NCI-H1092 (cell line): ENCODE measurements at regions not wholly inside any gene's neighbourhood (a gene's known extent, or its start where the extent isn't known, plus 50 kb on each side); places are given as distances from the start of the nearest gene placed in this dataset.

ENCODE experiments used
- DNase-seq: peaks from one replicate; lab custom pipeline; 2025; lab: John Stamatoyannopoulos, UW

- DNase-seq = no peak
Observed at GRCh38 chr1:38257374-38257773, 210.8 kb upstream of the POU3F1 start.

- no peak for DNase-seq
Observed at GRCh38 chr1:38256072-38256471, 209.5 kb upstream of the POU3F1 start.

GRCh38 chr1:38253314-38253713, 206.7 kb upstream of the POU3F1 start:
- DNase-seq = no peak

GRCh38 chr1:38250356-38250755, 203.8 kb upstream of the POU3F1 start:
- DNase-seq = no peak

GRCh38 chr1:38249001-38249400, 202.4 kb upstream of the POU3F1 start:
- no peak for DNase-seq

- no peak for DNase-seq
Observed at GRCh38 chr1:38246955-38247952, 200.7 kb upstream of the POU3F1 start.

GRCh38 chr1:38244218-38244845, 197.7 kb upstream of the POU3F1 start:
- no peak for DNase-seq

GRCh38 chr1:38243106-38243505, 196.5 kb upstream of the POU3F1 start:
- no peak for DNase-seq

- no peak for DNase-seq
Observed at GRCh38 chr1:38242506-38242905, 195.9 kb upstream of the POU3F1 start.

GRCh38 chr1:38241594-38242334, 195.2 kb upstream of the POU3F1 start:
- DNase-seq = no peak

- no peak for DNase-seq
Observed at GRCh38 chr1:38240618-38241017, 194.0 kb upstream of the POU3F1 start.

GRCh38 chr1:38239258-38239835, 192.8 kb upstream of the POU3F1 start:
- no peak for DNase-seq

GRCh38 chr1:38238294-38238693, 191.7 kb upstream of the POU3F1 start:
- DNase-seq = no peak

GRCh38 chr1:38235705-38236104, 189.1 kb upstream of the POU3F1 start:
- no peak for DNase-seq

GRCh38 chr1:38231941-38232340, 185.3 kb upstream of the POU3F1 start:
- DNase-seq = no peak

- no peak for DNase-seq
Observed at GRCh38 chr1:38228718-38229117, 182.1 kb upstream of the POU3F1 start.

- no peak for DNase-seq
Observed at GRCh38 chr1:38225745-38226144, 179.2 kb upstream of the POU3F1 start.

GRCh38 chr1:38223391-38223790, 176.8 kb upstream of the POU3F1 start:
- no peak for DNase-seq

GRCh38 chr1:38222891-38223290, 176.3 kb upstream of the POU3F1 start:
- no peak for DNase-seq

- DNase-seq = no peak
Observed at GRCh38 chr1:38221006-38221649, 174.5 kb upstream of the POU3F1 start.

- no peak for DNase-seq
Observed at GRCh38 chr1:38217316-38217715, 170.7 kb upstream of the POU3F1 start.
